ENCODE measurements at regions not wholly inside any gene's neighbourhood (a gene's known extent, or its start where the extent isn't known, plus 50 kb on each side); places are given as distances from the start of the nearest gene placed in this dataset.

DNA sequence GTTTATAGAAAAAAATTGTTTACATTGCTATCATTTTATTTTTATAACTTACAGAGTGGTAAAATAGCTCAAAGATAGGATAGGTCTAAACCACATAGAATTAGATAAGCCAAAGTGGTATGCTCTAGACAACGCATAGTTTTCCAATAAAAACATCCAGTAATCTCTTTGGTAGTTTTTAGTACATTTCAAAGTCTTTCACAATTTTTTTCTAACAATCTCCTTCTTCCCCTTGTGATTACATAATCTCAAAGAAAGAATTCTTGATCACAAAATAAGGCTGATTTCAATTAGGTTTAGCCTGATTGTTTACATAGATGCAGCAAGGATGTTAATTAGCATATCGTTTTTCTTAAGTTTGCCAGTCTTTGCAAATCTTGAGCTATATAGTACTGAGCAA, 460.0 kb downstream of the FUT8 start:
- TF ChIP-seq, protein P1, sequence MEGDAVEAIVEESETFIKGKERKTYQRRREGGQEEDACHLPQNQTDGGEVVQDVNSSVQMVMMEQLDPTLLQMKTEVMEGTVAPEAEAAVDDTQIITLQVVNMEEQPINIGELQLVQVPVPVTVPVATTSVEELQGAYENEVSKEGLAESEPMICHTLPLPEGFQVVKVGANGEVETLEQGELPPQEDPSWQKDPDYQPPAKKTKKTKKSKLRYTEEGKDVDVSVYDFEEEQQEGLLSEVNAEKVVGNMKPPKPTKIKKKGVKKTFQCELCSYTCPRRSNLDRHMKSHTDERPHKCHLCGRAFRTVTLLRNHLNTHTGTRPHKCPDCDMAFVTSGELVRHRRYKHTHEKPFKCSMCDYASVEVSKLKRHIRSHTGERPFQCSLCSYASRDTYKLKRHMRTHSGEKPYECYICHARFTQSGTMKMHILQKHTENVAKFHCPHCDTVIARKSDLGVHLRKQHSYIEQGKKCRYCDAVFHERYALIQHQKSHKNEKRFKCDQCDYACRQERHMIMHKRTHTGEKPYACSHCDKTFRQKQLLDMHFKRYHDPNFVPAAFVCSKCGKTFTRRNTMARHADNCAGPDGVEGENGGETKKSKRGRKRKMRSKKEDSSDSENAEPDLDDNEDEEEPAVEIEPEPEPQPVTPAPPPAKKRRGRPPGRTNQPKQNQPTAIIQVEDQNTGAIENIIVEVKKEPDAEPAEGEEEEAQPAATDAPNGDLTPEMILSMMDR (conservative IDR thresholded peaks at IDR 0.05 in 1 of 2, IDR thresholded peaks at IDR 0.05 in 1 of 2; ENCODE audit: low read depth in 1 of 2, low read length in 2 of 2): no peak
- no peak for TF ChIP-seq EZH2 (IDR thresholded peaks at IDR 0.05; ENCODE audit: low read length, missing control alignments)

All from fibroblast of lung (primary cell).